ENCODE measurements at regions not wholly inside any gene's neighbourhood (a gene's known extent, or its start where the extent isn't known, plus 50 kb on each side); places are given as distances from the start of the nearest gene placed in this dataset.

- Mint-ChIP-seq H3K9me3 (peaks cover 25% of the 10 kb centered on the region), H3K36me3 (ENCODE audit: low read depth) (no peaks in the 10 kb centered on the region), H3K27me3 (ENCODE audit: insufficient read depth) (peaks cover 4% of the 10 kb centered on the region; the same call in 1 of the 2 replicates), H3K4me3 (no peak overlapping the region), H3K27ac (no peak overlapping the region), H3K4me1 (ENCODE audit: low read depth) (no peaks in the 10 kb centered on the region)
- no peak for TF ChIP-seq CTCF (IDR thresholded peaks at IDR 0.05)
- DNase-seq, result no peak
These were observed 190.5 kb upstream of the SKOR2 start for GRCh38 chr18:47441914-47442313.

- Mint-ChIP-seq H3K27ac (no peak overlapping the region), H3K9me3 (peaks cover 18% of the 10 kb centered on the region), H3K36me3 (ENCODE audit: low read depth) (no peaks in the 10 kb centered on the region), H3K4me1 (ENCODE audit: low read depth) (no peaks in the 10 kb centered on the region), H3K4me3 (no peak overlapping the region), H3K27me3 (ENCODE audit: insufficient read depth) (peaks cover 4% of the 10 kb centered on the region; the same call in 1 of the 2 replicates)
- no peak for TF ChIP-seq CTCF (IDR thresholded peaks at IDR 0.05)
- no peak for DNase-seq
These were observed 186.5 kb upstream of the SKOR2 start for GRCh38 chr18:47438001-47438400.

- H3K4me1 Mint-ChIP-seq (ENCODE audit: low read depth), result no peaks in the 10 kb centered on the region
- peaks cover 18% of the 10 kb centered on the region for H3K9me3 Mint-ChIP-seq
- H3K27me3 Mint-ChIP-seq (ENCODE audit: insufficient read depth), result peaks cover 4% of the 10 kb centered on the region; the same call in 1 of the 2 replicates
- no peaks in the 10 kb centered on the region for H3K36me3 Mint-ChIP-seq (ENCODE audit: low read depth)
- H3K27ac Mint-ChIP-seq, result no peak overlapping the region
- H3K4me3 Mint-ChIP-seq, result no peak overlapping the region
- no peak for DNase-seq
- TF ChIP-seq CTCF (IDR thresholded peaks at IDR 0.05), result no peak
These were observed 185.4 kb upstream of the SKOR2 start for GRCh38 chr18:47436871-47437270.

GRCh38 chr18:47434214-47434746, 182.8 kb upstream of the SKOR2 start:
- TF ChIP-seq CTCF (IDR thresholded peaks at IDR 0.05), result no peak
- H3K27me3 Mint-ChIP-seq (ENCODE audit: insufficient read depth), result peaks cover 2% of the 10 kb centered on the region; the same call in 1 of the 2 replicates
- H3K4me1 Mint-ChIP-seq (ENCODE audit: low read depth), result no peaks in the 10 kb centered on the region
- H3K9me3 Mint-ChIP-seq, result peaks cover 8% of the 10 kb centered on the region
- no peak for DNase-seq
- no peak overlapping the region for H3K27ac Mint-ChIP-seq
- H3K36me3 Mint-ChIP-seq (ENCODE audit: low read depth), result no peaks in the 10 kb centered on the region
- H3K4me3 Mint-ChIP-seq, result no peak overlapping the region

GRCh38 chr18:47427923-47428637, 176.6 kb upstream of the SKOR2 start:
- Mint-ChIP-seq H3K4me1 (ENCODE audit: low read depth) (no peaks in the 10 kb centered on the region), H3K27me3 (ENCODE audit: insufficient read depth) (peaks cover 2% of the 10 kb centered on the region; the same call in 1 of the 2 replicates), H3K4me3 (no peak overlapping the region), H3K36me3 (ENCODE audit: low read depth) (no peaks in the 10 kb centered on the region), H3K27ac (no peak overlapping the region), H3K9me3 (peaks cover 17% of the 10 kb centered on the region)
- DNase-seq, result no peak
- no peak for TF ChIP-seq CTCF (IDR thresholded peaks at IDR 0.05)

Measured in HFFc6 (cell line).